ENCODE measurements at regions not wholly inside any gene's neighbourhood (a gene's known extent, or its start where the extent isn't known, plus 50 kb on each side); places are given as distances from the start of the nearest gene placed in this dataset.
A peak's percentile ranks its signal among the peaks of the same experiment; 100 is the strongest.

DNA sequence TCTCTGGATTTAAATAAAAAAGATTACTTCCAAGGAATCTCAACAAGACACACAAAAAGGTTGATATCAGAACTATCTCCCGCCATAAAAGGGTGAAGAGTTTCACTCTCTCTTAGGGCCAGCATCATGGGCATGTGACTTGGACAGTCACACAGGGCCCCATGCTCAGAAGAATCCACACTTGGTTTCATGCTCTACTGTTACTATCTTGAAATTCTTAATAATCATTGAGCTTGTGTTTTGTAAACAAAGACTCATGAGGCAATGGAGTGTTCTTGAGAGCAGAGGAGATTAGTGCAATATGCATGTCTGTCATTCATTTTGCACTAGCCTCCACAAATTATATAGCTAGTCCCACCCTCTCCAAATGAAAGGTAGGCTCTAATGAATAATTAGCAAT is 58.4 kb downstream of the HMHB1 start:
- FAIRE-seq, result no peak

GRCh38 chr5:143870871-143871632 is 59.1 kb downstream of the HMHB1 start:
- FAIRE-seq (no peak), DNase-seq (ENCODE audit: low spot score) (peak; percentile 46)

More for the DNA sequence above, 58.4 kb downstream of the HMHB1 start:
- DNase-seq (ENCODE audit: low spot score), result no peak

DNA sequence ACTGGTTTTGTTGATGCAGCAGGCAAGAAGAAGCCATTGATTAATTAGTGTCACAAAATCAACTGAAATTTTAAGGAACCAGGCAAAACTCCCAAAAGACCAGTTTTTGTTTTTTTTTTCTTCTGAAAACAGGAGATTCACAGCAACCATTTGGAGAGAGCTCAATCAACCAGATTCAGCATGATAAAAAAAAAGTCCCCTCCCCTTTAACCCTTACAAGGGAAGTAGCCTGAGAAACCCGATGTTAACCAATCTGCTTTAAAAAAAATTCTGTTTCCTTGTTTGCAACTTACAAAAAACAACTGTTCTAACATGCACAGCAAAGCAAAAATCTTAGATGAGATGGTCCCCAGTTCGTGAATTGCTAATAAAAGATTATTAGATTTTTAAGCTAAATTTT is 59.7 kb downstream of the HMHB1 start:
- FAIRE-seq (no peak), DNase-seq (ENCODE audit: low spot score) (no peak)

DNA sequence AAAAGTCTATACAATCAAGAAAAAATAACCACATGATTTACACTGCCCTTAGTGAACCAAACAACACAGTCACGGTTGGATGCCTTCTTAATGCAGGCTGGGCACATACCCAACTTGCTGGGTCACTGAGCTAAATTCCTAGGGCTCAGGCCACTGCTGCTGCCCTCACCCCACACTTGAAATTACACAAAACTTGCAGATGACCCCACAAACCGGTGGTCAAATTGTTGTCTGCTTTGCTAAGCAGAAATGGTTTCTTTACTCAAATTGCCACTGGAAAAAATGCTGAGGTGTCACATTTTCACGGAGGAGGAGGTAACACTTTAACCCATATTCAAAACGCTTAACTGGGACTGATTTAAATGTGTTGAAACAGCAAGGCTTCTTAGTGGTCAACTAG is 62.4 kb downstream of the HMHB1 start:
- DNase-seq (ENCODE audit: low spot score), result no peak

GRCh38 chr5:143877196-143877595 is 65.2 kb downstream of the HMHB1 start:
- no peak for FAIRE-seq
- no peak for DNase-seq (ENCODE audit: low spot score)

More for the DNA sequence above, 62.4 kb downstream of the HMHB1 start:
- no peak for FAIRE-seq

GRCh38 chr5:143878430-143878829 is 66.5 kb downstream of the HMHB1 start:
- FAIRE-seq, result no peak

DNA sequence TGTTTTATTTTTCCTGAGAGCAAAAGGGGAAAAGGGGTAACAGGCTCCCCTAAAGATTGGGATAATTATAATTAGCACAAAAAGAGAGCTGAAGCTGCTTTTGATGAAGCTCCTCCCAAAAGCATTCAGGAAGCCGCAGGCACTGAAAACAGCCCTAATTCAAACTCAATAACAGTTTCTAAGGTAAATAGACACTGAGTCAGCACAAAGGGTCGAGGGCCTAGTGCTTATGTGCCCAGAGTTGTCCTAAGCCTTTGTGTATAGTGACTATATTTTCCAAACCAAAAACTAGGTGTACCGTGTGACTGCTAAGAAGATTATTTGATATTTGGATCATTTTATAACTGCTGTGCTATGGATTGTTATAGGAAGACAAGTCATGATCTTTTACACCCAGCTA is 67.7 kb downstream of the HMHB1 start:
- FAIRE-seq (no peak), DNase-seq (ENCODE audit: low spot score) (no peak)

More at GRCh38 chr5:143878430-143878829, 66.5 kb downstream of the HMHB1 start:
- DNase-seq (ENCODE audit: low spot score), result no peak

DNA sequence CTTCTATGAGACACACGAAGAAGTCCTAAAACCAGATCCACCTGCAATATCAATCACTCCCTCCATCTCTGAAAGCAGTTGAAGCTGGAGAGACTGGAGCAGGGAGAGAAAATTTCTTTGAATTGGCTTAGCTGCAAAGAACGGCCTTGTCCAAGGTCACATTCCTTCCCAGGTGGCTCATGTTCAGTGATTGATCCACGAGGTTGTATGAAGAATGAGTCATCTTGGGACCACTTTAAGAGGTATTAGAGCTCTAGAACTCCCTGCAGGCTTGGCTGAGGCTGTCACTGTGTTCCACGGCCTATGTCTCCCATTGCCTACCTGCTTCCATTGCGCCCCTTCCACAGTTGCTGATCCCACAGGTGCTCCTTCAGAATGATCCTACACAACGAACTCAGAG is 68.2 kb downstream of the HMHB1 start:
- peak; percentile 23 for FAIRE-seq
- DNase-seq (ENCODE audit: low spot score), result peak; percentile 47

DNA sequence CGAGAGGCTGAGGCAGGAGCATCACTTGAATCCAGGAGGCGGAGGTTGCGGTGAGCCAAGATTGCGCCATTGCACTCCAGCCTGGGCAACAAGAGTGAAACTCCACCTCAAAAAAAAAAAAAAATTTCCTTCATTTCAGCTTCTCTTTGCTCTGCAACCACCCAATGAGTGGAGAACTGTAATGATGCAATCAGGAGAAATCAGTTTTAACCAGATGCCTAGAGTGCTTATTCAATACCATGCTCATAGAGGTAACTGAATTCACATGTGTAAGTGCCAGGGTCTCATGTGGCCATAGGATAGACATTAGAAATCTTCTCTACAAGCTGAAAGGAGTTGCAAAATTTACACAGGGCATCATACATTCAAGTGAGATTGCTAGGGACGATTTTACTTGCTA is 70.6 kb downstream of the HMHB1 start:
- FAIRE-seq (no peak), DNase-seq (ENCODE audit: low spot score) (no peak)

DNA sequence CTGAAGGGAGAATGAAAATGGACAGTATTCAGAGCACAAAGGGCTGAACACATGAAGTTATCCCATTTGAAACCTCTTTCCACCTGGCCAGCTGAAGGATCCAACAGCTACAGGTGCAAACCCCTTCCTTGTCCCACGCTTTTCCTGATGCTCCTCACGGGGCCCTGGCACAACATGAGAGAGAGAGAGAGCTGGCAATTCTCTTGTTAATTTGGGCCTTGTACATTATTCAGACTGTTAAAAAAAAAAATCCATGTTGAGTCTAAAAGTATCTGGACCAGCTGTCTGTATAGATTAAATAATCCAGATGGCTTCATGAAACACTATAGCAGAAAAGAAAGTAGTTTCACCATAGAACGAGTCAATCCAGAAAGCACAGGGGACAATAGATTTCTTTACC is 74.1 kb downstream of the HMHB1 start:
- no peak for DNase-seq (ENCODE audit: low spot score)
- FAIRE-seq, result no peak

GRCh38 chr5:143886651-143887638 is 75.0 kb downstream of the HMHB1 start:
- peak; percentile 78 for FAIRE-seq
- DNase-seq (ENCODE audit: low spot score), result peak; percentile 76

- FAIRE-seq (no peak), DNase-seq (ENCODE audit: low spot score) (peak; percentile 49)
Measured at GRCh38 chr5:143887903-143888665, 76.1 kb downstream of the HMHB1 start.

DNA sequence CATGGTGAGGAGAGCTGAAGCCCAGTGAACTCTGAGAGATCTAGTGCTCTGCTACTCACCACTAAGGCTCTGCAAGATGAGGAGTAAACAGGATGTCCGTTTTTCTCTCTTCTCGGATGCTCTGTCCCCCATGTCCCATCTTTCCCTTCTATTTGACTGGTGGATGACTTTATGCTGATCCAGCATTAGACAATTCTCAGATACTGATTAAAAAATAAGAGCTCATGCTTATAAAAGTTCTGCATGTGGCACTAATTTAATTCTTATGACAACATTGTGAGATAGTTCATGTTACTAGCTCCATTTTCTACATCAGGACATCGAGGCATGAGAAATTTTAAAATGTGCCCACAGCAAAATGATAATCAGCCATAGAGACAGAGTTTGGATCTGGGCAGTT is 77.0 kb downstream of the HMHB1 start:
- DNase-seq (ENCODE audit: low spot score) (no peak), FAIRE-seq (no peak)

DNA sequence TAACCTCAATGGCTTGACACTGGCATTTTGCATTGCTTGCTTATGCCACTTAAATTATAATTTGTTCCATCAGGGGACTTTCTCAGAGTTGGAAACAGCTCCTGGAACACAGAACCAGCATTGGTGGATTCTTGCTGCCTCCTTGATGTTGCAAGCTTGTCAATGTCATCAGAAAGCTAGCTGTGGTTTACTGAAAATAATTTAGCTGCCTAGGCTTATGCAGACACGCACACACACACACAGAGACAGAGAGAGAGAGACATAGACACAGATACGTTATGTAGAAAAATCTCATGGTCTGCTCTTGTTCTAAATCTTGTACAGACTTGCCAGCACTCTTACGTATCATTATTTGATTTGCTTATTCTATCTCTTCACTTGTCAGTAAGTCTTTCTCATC is 78.0 kb downstream of the HMHB1 start:
- no peak for DNase-seq (ENCODE audit: low spot score)
- no peak for FAIRE-seq

- no peak for DNase-seq (ENCODE audit: low spot score)
- FAIRE-seq, result no peak
Measured at GRCh38 chr5:143890487-143890886, 78.5 kb downstream of the HMHB1 start.

- FAIRE-seq (no peak), DNase-seq (ENCODE audit: low spot score) (no peak)
Measured at GRCh38 chr5:143892271-143892670, 80.3 kb downstream of the HMHB1 start.

DNA sequence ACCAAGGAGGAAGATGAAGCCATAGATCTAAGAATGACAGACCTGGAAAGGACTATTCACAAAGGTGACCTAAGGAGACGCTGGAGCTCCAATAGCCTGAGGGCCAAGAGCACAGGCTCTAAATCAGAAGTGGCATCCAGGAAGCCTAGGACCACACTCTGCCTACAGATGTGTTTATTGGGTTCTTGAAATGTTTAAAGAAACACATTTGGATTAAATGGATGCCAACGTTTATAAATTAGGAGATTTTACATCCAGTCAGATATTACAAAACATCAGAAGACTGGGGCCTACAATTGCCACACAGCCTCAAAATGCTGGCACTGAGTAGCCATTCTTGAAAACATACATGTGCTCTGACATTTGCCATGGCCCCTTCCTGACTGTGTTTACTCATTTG is 80.9 kb downstream of the HMHB1 start:
- no peak for DNase-seq (ENCODE audit: low spot score)
- no peak for FAIRE-seq

DNA sequence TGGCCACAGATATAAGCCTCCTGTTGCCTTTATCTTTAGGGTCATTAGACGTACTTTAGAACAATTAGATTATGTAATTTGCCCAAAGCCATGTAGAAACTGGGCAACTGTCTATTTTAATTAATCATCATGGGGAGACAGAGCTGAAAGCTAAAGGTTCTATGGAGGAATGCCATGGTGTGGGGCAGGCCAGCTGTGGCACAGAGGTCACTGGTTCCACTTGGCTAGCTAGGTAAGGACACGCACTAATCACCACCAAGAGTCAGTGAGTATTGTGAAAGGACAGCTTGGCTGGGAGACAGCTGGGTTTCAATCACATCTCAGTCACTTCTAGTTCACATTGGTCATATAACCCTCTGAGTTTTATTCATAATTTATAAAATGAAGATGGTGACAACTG is 81.7 kb downstream of the HMHB1 start:
- FAIRE-seq (no peak), DNase-seq (ENCODE audit: low spot score) (no peak)

- DNase-seq (ENCODE audit: low spot score), result no peak
- FAIRE-seq, result no peak
Measured at GRCh38 chr5:143896516-143896915, 84.6 kb downstream of the HMHB1 start.

GRCh38 chr5:143896966-143897365 is 85.0 kb downstream of the HMHB1 start:
- FAIRE-seq (no peak), DNase-seq (ENCODE audit: low spot score) (no peak)

DNA sequence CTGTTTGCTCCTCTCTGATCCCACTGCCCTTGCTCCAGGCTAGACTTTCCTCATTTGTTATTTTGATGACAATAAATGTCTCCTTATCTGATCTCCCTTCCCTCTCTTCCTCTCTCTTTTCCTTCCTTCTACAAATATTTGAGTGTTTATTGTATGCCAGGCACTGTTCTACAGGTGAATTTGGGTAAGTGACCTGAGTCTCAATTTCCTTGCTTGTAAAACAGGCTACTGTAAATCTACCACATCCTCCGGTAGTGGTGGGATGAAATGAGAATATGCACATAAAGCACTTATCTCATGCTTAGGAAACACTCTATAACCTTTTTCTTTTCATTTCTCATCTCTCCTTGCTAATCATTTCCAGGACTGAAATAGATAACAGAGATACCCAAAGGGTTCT is 86.4 kb downstream of the HMHB1 start:
- FAIRE-seq (no peak), DNase-seq (ENCODE audit: low spot score) (no peak)

Data from urothelium cell line (cell line).